AG04449 (cell line): ENCODE measurements at regions not wholly inside any gene's neighbourhood (a gene's known extent, or its start where the extent isn't known, plus 50 kb on each side); places are given as distances from the start of the nearest gene placed in this dataset.

ENCODE experiments used
- CTCF ChIA-PET: fragments of 350-600 bp; formaldehyde crosslinking; extraction: SDS; loops from one replicate; lab custom pipeline; 2021; ENCODE audit warnings: antibody characterized with exemption; lab: Yijun Ruan, JAX
- POLR2A ChIA-PET: fragments of 400-600, 350-600 bp; formaldehyde crosslinking; extraction: SDS; loops from one replicate; lab custom pipeline; 2020; ENCODE audit warnings: antibody characterized with exemption, inconsistent platforms; lab: Yijun Ruan, JAX
- DNase-seq: peaks from one replicate; pipeline ENCODE4 v3.0.0-alpha.2; 2010; ENCODE audit warnings: low read depth, low spot score
- H3K4me3 ChIP-seq: 2 replicates; pipeline ENCODE4 v1.5.1; 2011; ENCODE audit warnings: low read depth, mild to moderate bottlenecking, control low read depth, low read length
- CTCF ChIP-seq: IDR thresholded peaks from one replicate; pipeline ENCODE4 v1.5.1; 2011; ENCODE audit warnings: mild to moderate bottlenecking, moderate library complexity, low read length, control low read depth, inconsistent platforms; ENCODE audit not compliant: insufficient read depth; ENCODE audit errors: missing control alignments

DNA sequence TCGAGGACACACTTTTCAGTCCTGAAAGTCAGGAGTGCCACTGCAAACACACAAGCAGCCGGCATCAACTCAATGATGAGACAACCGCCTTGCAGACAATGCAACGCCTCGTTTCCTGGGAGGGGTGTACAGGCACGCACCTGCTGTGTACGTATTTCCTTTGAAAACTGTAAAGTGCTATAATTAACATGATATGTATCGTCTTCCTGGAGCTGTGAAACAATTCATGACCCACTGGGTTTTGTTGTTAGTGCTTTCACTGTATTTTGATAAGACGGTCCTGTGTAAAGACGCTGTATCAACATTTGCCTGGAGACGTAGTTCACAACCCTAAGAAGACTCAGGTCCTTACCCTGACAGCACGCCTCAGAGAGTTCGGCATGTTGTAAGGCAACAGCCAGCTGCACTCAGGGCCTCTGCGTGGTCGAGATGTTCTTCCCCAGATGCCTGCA is 105.7 kb upstream of the ANO1 start:
- H3K4me3 ChIP-seq, result no peak overlapping the region
- ChIA-PET POLR2A (no interaction called here), CTCF (no interaction called here)
- no peak for DNase-seq
- no peak for TF ChIP-seq CTCF

GRCh38 chr11:69974528-69974927 is 103.6 kb upstream of the ANO1 start:
- TF ChIP-seq CTCF, result no peak
- no peak for DNase-seq
- ChIA-PET CTCF (interaction anchor here (1.2 kb wide), 1 partner anchor 10 kb away, joined by 3 read pairs; no protein-coding TSS in a partner anchor), POLR2A (interaction anchor here (1.0 kb wide), 1 partner anchor 58 kb away, joined by 3 read pairs; no protein-coding TSS in a partner anchor)
- H3K4me3 ChIP-seq, result no peak overlapping the region

DNA sequence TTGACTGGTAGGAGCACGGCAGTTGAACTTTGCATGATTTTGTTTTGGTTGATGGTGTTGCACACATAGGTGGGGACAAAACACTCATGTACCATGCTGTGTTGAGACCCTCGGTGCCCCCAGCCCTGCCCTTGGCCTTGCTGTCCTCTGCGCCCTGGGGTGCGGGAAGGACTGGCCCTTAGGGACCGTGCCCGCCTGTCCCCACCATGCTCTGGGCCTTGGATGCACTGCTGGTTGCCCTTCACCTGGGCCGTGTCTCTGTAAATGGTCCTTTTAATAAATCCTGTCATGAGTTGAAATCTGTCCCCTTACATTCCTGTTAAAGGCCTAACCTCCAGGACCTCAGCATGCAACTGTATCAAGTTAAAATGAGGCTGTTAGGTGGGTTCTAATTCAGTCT is 102.3 kb upstream of the ANO1 start:
- no peak for TF ChIP-seq CTCF
- CTCF ChIA-PET, result interaction anchor here (1.2 kb wide), 1 partner anchor 12 kb away, joined by 3 read pairs; no protein-coding TSS in a partner anchor
- no peak overlapping the region for H3K4me3 ChIP-seq
- no peak for DNase-seq
- POLR2A ChIA-PET, result no interaction called here

GRCh38 chr11:69976794-69977193 is 101.3 kb upstream of the ANO1 start:
- ChIA-PET POLR2A (no interaction called here), CTCF (no interaction called here)
- no peak overlapping the region for H3K4me3 ChIP-seq
- no peak for DNase-seq
- TF ChIP-seq CTCF, result no peak

- ChIA-PET POLR2A (no interaction called here), CTCF (no interaction called here)
- no peak for DNase-seq
- no peak overlapping the region for H3K4me3 ChIP-seq
- no peak for TF ChIP-seq CTCF
Measured at GRCh38 chr11:69977951-69978350, 100.2 kb upstream of the ANO1 start.

GRCh38 chr11:69978841-69979614 is 99.1 kb upstream of the ANO1 start:
- no peak overlapping the region for H3K4me3 ChIP-seq
- ChIA-PET CTCF (no interaction called here), POLR2A (no interaction called here)
- no peak for TF ChIP-seq CTCF
- no peak for DNase-seq
